ENCODE measurements at regions not wholly inside any gene's neighbourhood (a gene's known extent, or its start where the extent isn't known, plus 50 kb on each side); places are given as distances from the start of the nearest gene placed in this dataset.

- no peak for TF ChIP-seq CTCF (IDR thresholded peaks at IDR 0.05; ENCODE audit: low read depth, low read length)
- no peak for TF ChIP-seq POLR2A (IDR thresholded peaks at IDR 0.05; ENCODE audit: extremely low read depth, insufficient read length)
Measured at GRCh38 chr12:69117566-69118266, 121.7 kb upstream of the CPSF6 start.
